ENCODE measurements at regions not wholly inside any gene's neighbourhood (a gene's known extent, or its start where the extent isn't known, plus 50 kb on each side); places are given as distances from the start of the nearest gene placed in this dataset.

GRCh38 chr7:26583094-26583648 is 281.2 kb downstream of the SKAP2 start (continued):
- TF ChIP-seq CHD7 (IDR thresholded peaks at IDR 0.05; ENCODE audit: insufficient replicate concordance, low read length) (no peak), CHD1 (IDR thresholded peaks at IDR 0.05; ENCODE audit: low read depth, low read length) (no peak), SP4 (IDR thresholded peaks at IDR 0.05; ENCODE audit: low read length) (no peak), CTCF (IDR thresholded peaks at IDR 0.05; ENCODE audit: control extremely low read depth in 1 of 3, insufficient read depth in 1 of 3, low read depth in 1 of 3, low read length in 3 of 3) (no peak), JUN (IDR thresholded peaks at IDR 0.05; ENCODE audit: low read depth, low read length) (no peak), TBP (IDR thresholded peaks at IDR 0.05; ENCODE audit: low read depth, low read length) (no peak), SIN3A (conservative IDR thresholded peaks at IDR 0.05 in 1 of 2, IDR thresholded peaks at IDR 0.05 in 1 of 2; ENCODE audit: low read depth in 1 of 2, low read length in 2 of 2) (no peak), E2F6 (IDR thresholded peaks at IDR 0.05) (no peak)
